HL-60 (cell line): ENCODE measurements at regions not wholly inside any gene's neighbourhood (a gene's known extent, or its start where the extent isn't known, plus 50 kb on each side); places are given as distances from the start of the nearest gene placed in this dataset.
"Not testable (repeated sequence)": the region's sequence is repeated elsewhere in the genome, so short reads cannot be mapped to it uniquely, and the experiment has no call there.

Experiments
- DNase-seq, 2 experiments: peaks; one replicate each; pipeline ENCODE4 v3.0.0-alpha.2; 2010 to 2020; ENCODE audit warnings: low read depth in 1 of 2, low spot score in 1 of 2
- H3K27ac ChIP-seq: fragments of 250-450 bp; sonication (Bioruptor Pico); replicated peaks from 2 replicates; pipeline ENCODE4 v1.5.1; 2020; ENCODE audit warnings: mild to moderate bottlenecking, moderate library complexity
- H3K27me3 ChIP-seq: fragments of 250-450 bp; sonication (Bioruptor Pico); 2 replicates; pipeline ENCODE4 v1.5.1; 2021; ENCODE audit warnings: mild to moderate bottlenecking, moderate library complexity; ENCODE audit not compliant: insufficient read depth, poor library complexity, severe bottlenecking
- H3K4me3 ChIP-seq: replicated peaks from 2 replicates; pipeline ENCODE4 v1.5.1; 2011; ENCODE audit warnings: mild to moderate bottlenecking, control low read depth, low read length; ENCODE audit not compliant: insufficient read depth
- GABPA ChIP-seq: IDR thresholded peaks from 2 replicates; pipeline ENCODE4 v1.6.1; 2012; ENCODE audit warnings: low read depth
- POLR2AphosphoS5 ChIP-seq: IDR thresholded peaks from 2 replicates; pipeline ENCODE4 v1.6.1; 2012; ENCODE audit warnings: low read depth
- SPI1 ChIP-seq: IDR thresholded peaks from 2 replicates; pipeline ENCODE4 v1.6.1; 2012; ENCODE audit warnings: low read depth, mild to moderate bottlenecking, borderline replicate concordance
- TF ChIP-seq, protein P1 (sequence below): IDR thresholded peaks from 2 replicates; pipeline ENCODE4 v1.6.1; 2012; ENCODE audit warnings: low read depth; ENCODE audit not compliant: insufficient replicate concordance
- TF ChIP-seq, protein P2 (sequence below): IDR thresholded peaks from one replicate; pipeline ENCODE4 v1.5.1; 2011; ENCODE audit warnings: low read length, control low read depth, inconsistent platforms; ENCODE audit not compliant: insufficient read depth

DNA sequence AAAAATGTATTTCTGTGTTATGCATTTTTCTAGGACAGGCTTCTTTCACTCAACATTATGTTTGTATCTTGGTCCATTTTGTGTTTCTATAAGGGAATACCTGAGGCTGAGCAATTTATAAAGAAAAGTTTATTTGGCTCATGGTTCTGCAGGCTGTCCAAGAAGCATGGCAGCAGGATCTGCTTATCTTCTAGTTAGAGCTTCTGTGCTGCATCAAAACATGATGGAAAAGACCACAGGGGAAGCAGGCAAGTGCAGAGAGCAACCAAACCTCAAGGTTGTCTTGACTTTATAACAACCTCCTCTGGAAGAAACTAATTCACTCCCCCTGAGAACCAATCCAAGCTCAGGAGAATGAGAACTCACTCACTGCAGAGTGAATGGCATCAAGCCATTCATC lies 1601.0 kb upstream of the NUDT12 start:
- Histone ChIP-seq H3K27ac (no peak overlapping the region), H3K4me3 (no peak overlapping the region), H3K27me3 (no peaks in the 10 kb centered on the region)
- TF ChIP-seq, protein P1, sequence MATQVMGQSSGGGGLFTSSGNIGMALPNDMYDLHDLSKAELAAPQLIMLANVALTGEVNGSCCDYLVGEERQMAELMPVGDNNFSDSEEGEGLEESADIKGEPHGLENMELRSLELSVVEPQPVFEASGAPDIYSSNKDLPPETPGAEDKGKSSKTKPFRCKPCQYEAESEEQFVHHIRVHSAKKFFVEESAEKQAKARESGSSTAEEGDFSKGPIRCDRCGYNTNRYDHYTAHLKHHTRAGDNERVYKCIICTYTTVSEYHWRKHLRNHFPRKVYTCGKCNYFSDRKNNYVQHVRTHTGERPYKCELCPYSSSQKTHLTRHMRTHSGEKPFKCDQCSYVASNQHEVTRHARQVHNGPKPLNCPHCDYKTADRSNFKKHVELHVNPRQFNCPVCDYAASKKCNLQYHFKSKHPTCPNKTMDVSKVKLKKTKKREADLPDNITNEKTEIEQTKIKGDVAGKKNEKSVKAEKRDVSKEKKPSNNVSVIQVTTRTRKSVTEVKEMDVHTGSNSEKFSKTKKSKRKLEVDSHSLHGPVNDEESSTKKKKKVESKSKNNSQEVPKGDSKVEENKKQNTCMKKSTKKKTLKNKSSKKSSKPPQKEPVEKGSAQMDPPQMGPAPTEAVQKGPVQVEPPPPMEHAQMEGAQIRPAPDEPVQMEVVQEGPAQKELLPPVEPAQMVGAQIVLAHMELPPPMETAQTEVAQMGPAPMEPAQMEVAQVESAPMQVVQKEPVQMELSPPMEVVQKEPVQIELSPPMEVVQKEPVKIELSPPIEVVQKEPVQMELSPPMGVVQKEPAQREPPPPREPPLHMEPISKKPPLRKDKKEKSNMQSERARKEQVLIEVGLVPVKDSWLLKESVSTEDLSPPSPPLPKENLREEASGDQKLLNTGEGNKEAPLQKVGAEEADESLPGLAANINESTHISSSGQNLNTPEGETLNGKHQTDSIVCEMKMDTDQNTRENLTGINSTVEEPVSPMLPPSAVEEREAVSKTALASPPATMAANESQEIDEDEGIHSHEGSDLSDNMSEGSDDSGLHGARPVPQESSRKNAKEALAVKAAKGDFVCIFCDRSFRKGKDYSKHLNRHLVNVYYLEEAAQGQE = no peak
- TF ChIP-seq, protein P2, sequence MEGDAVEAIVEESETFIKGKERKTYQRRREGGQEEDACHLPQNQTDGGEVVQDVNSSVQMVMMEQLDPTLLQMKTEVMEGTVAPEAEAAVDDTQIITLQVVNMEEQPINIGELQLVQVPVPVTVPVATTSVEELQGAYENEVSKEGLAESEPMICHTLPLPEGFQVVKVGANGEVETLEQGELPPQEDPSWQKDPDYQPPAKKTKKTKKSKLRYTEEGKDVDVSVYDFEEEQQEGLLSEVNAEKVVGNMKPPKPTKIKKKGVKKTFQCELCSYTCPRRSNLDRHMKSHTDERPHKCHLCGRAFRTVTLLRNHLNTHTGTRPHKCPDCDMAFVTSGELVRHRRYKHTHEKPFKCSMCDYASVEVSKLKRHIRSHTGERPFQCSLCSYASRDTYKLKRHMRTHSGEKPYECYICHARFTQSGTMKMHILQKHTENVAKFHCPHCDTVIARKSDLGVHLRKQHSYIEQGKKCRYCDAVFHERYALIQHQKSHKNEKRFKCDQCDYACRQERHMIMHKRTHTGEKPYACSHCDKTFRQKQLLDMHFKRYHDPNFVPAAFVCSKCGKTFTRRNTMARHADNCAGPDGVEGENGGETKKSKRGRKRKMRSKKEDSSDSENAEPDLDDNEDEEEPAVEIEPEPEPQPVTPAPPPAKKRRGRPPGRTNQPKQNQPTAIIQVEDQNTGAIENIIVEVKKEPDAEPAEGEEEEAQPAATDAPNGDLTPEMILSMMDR = no peak
- no peak for TF ChIP-seq GABPA
- TF ChIP-seq SPI1 = no peak
- TF ChIP-seq POLR2AphosphoS5 = no peak
- DNase-seq = no peak

DNA sequence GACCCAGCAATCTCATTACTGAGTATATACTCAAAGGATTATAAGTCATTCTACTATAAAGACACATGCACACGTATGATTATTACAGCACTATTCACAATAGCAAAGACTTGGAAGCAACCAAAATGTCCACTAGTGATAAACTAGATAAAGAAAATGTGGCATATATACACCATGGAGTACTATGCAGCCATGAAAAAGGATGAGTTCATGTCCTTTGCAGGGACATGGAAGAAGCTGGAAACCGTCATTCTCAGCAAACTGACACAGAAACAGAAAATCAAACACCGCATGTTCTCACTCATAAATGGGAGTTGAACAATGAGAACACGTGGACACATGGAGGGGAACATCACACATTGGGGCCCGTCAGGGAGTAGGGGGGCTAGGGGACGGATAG lies 1600.0 kb upstream of the NUDT12 start:
- not testable (repeated sequence) for H3K27ac ChIP-seq, H3K4me3 ChIP-seq, H3K27me3 ChIP-seq, DNase-seq

DNA sequence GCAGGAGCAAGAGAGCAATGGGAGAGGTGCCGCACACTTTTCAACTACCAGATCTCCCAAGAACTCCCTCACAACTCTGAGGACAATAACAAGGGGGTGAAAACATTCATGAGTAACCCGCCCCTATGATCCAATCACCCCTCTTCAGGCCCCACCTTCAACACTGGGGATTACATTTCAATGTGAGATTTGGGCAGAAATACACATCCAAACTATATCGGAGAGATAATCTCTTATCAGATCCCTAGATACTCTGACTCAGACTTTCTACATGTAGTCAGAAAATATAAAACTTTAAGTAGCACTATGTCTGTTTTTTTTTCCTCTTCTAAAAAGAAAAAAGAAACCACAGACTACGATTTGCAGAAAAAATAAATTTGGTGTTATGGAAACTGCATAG lies 1595.9 kb upstream of the NUDT12 start:
- TF ChIP-seq SPI1 (no peak), POLR2AphosphoS5 (no peak), GABPA (no peak)
- TF ChIP-seq, protein P2 = no peak
- TF ChIP-seq, protein P1 = no peak
- H3K27ac ChIP-seq = no peak overlapping the region
- H3K4me3 ChIP-seq = no peak overlapping the region
- DNase-seq = no peak
- H3K27me3 ChIP-seq = no peaks in the 10 kb centered on the region

DNA sequence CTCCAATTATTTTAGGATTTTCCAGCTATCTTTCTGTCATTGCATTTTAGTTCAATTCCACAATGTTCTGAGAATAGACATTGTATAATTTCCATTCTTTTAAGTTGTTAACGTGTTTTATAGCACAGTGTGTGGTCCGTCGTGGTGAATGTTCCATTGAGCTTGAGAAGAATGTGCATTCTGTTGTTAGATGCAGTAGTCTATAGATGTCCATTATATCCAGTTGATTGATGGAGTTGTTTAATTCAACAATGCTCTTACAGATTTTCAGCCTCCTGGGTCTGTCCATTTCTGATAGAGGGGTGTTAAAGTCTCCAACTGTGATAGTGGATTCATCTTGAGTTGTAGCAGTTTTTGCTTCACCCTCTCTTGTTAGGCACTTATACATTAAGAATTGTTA lies 1587.7 kb upstream of the NUDT12 start:
- H3K27me3 ChIP-seq = no peaks in the 10 kb centered on the region
- no peak overlapping the region for H3K27ac ChIP-seq
- no peak for DNase-seq
- no peak overlapping the region for H3K4me3 ChIP-seq
- TF ChIP-seq POLR2AphosphoS5 = no peak
- TF ChIP-seq, protein P1 = no peak
- no peak for TF ChIP-seq SPI1
- TF ChIP-seq GABPA = no peak
- TF ChIP-seq, protein P2 = no peak
